Esophagus squamous epithelium (tissue), 4 donors: ENCODE measurements at regions not wholly inside any gene's neighbourhood (a gene's known extent, or its start where the extent isn't known, plus 50 kb on each side); places are given as distances from the start of the nearest gene placed in this dataset.

Experiments
- POLR2A ChIP-seq, 4 donors: fragments of 450-650 bp; IDR thresholded peaks; one replicate each; pipeline ENCODE4 v1.6.1; 2017; ENCODE audit warnings: antibody characterized with exemption in 4 of 4, mild to moderate bottlenecking in 4 of 4, moderate library complexity in 3 of 4
- TF ChIP-seq, protein P1 (sequence below), 6 experiments: fragments of 450-650 bp in 4 of 6; fragments of 200-600 bp in 2 of 6; sonication (generic) in 2 of 6; IDR thresholded peaks; one replicate each; pipeline ENCODE4 v1.5.1; 2016 to 2019; ENCODE audit warnings: antibody characterized with exemption in 6 of 6, mild to moderate bottlenecking in 4 of 6, moderate library complexity in 4 of 6

DNA sequence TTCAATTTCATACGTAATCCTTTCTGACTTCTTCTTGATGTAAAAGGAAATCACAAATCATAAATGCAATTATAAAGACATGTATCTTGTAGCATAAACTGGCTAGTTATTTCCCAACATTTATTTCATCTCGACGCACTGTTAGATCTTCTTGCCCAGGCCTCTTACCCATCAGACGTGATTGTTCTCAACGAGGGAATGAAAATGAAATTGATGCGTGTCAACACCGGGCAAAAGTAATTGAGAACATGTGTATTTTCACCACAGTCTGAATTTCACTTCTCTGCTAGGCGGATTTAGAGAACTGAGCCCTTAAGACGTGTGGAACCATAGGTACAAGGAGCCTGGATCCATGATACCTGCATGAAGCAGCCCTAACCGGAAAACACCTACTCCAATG lies 519.7 kb downstream of the KCNT2 start:
- TF ChIP-seq, protein P1, sequence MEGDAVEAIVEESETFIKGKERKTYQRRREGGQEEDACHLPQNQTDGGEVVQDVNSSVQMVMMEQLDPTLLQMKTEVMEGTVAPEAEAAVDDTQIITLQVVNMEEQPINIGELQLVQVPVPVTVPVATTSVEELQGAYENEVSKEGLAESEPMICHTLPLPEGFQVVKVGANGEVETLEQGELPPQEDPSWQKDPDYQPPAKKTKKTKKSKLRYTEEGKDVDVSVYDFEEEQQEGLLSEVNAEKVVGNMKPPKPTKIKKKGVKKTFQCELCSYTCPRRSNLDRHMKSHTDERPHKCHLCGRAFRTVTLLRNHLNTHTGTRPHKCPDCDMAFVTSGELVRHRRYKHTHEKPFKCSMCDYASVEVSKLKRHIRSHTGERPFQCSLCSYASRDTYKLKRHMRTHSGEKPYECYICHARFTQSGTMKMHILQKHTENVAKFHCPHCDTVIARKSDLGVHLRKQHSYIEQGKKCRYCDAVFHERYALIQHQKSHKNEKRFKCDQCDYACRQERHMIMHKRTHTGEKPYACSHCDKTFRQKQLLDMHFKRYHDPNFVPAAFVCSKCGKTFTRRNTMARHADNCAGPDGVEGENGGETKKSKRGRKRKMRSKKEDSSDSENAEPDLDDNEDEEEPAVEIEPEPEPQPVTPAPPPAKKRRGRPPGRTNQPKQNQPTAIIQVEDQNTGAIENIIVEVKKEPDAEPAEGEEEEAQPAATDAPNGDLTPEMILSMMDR (IDR thresholded peaks at IDR 0.05) = no peak
- TF ChIP-seq POLR2A (IDR thresholded peaks at IDR 0.05) = no peak
